Kidney (tissue), 13 donors: ENCODE measurements at regions not wholly inside any gene's neighbourhood (a gene's known extent, or its start where the extent isn't known, plus 50 kb on each side); places are given as distances from the start of the nearest gene placed in this dataset.

Source experiments
- DNase-seq, 5 donors: peaks; one replicate each; pipeline ENCODE4 v3.0.0-alpha.2; 2013 to 2020
- FAIRE-seq: peaks from 2 replicates; lab custom pipeline; 2012; peaks lifted over from hg19 to GRCh38; lab: Jason Lieb, UNC
- H3K27ac ChIP-seq, 2 donors: one replicate each; pipeline ENCODE4 v1.7.0; 2013; ENCODE audit warnings: low read depth in 2 of 2, low read length in 2 of 2, inconsistent platforms in 1 of 2
- H3K27me3 ChIP-seq: one replicate; pipeline ENCODE4 v1.7.1; 2013; ENCODE audit warnings: low read length, inconsistent platforms; ENCODE audit not compliant: control insufficient read depth, insufficient read depth
- H3K36me3 ChIP-seq, 3 donors: one replicate each; pipeline versions ENCODE4 v1.7.0 to v1.7.1; 2013; ENCODE audit warnings: low read length in 3 of 3, control low read depth in 1 of 3, inconsistent platforms in 1 of 3; ENCODE audit not compliant: insufficient read depth in 3 of 3, control insufficient read depth in 2 of 3
- H3K4me1 ChIP-seq, 3 donors: one replicate each; pipeline versions ENCODE4 v1.7.0 to v1.7.1; 2013; ENCODE audit warnings: low read length in 3 of 3, inconsistent platforms in 1 of 3, low read depth in 1 of 3; ENCODE audit not compliant: control insufficient read depth in 2 of 3, insufficient read depth in 2 of 3
- H3K4me3 ChIP-seq, 3 donors: one replicate each; pipeline versions ENCODE4 v1.7.0 to v1.8.1; 2013; ENCODE audit warnings: low read length in 3 of 3, control low read depth in 1 of 3, inconsistent platforms in 1 of 3
- H3K9ac ChIP-seq, 3 donors: one replicate each; pipeline versions ENCODE4 v1.7.0 to v1.7.1; 2013; ENCODE audit warnings: low read length in 3 of 3, control low read depth in 1 of 3, inconsistent platforms in 1 of 3
- H3K9me3 ChIP-seq, 3 donors: one replicate each; pipeline versions ENCODE4 v1.7.0 to v1.7.1; 2013; ENCODE audit warnings: low read length in 3 of 3, control low read depth in 1 of 3, inconsistent platforms in 1 of 3; ENCODE audit not compliant: control insufficient read depth in 2 of 3, insufficient read depth in 1 of 3
- CTCF ChIP-seq: IDR thresholded peaks from 3 replicates; pipeline ENCODE4 v1.5.1; 2012; ENCODE audit warnings: mild to moderate bottlenecking, moderate library complexity, borderline replicate concordance; ENCODE audit not compliant: insufficient read depth; ENCODE audit errors: extremely low read depth
- intact Hi-C: fragments of 100-400 bp; cut with DNase I; formaldehyde crosslinking; loops from one replicate; pipeline ENCODE4 v1.11.1; 2022
- donor health status: control.
- donor health status: control.
- donor health status: control.
- donor health status: control.
- donor health status: control.
- donor health status: DM: yes; HTN: yes; CAD: no.
- donor health status: Normal renal cell carcinoma (clear cell type).

GRCh38 chr2:217553679-217554078 lies 449.1 kb downstream of the TNS1 start:
- intact Hi-C loops: no loop called here
- DNase-seq (no peak), FAIRE-seq (no peak)
- Histone ChIP-seq H3K27me3 (no peaks in the 10 kb centered on the region), H3K27ac (no peak overlapping the region), H3K9ac (no peak overlapping the region), H3K4me1 (peaks cover 0 to 2% (median 0%) of the 10 kb centered on the region in 3 donors), H3K36me3 (no peaks in the 10 kb centered on the region), H3K4me3 (no peak overlapping the region), H3K9me3 (no peaks in the 10 kb centered on the region)
- TF ChIP-seq CTCF: no peak

DNA sequence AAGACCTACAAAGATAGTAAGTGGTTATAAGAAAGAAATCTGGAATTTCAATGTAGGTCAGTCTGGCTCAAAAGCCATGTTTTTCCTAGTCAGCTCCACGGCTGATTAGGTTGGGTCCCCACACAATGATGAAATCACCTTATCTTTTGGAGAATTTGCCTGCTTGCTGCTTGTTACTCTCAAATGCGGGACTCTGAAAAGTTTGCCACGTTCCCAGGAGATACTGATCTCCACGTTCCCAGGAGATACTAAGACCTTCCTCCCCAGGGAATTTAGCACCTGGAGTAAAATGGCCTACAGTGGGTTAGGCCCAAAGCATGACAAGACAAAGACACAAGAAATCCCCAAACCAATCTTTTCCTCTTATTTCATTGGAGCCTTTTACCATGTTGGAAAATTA lies 449.6 kb downstream of the TNS1 start:
- intact Hi-C loops: no loop called here
- DNase-seq (no peak), FAIRE-seq (no peak)
- no peak overlapping the region for H3K9ac ChIP-seq
- TF ChIP-seq CTCF: no peak
- H3K36me3 ChIP-seq: no peaks in the 10 kb centered on the region
- H3K9me3 ChIP-seq: no peaks in the 10 kb centered on the region
- H3K27ac ChIP-seq: no peak overlapping the region
- H3K4me3 ChIP-seq: no peak overlapping the region
- H3K4me1 ChIP-seq: peaks cover 0 to 2% (median 0%) of the 10 kb centered on the region in 3 donors
- H3K27me3 ChIP-seq: no peaks in the 10 kb centered on the region

DNA sequence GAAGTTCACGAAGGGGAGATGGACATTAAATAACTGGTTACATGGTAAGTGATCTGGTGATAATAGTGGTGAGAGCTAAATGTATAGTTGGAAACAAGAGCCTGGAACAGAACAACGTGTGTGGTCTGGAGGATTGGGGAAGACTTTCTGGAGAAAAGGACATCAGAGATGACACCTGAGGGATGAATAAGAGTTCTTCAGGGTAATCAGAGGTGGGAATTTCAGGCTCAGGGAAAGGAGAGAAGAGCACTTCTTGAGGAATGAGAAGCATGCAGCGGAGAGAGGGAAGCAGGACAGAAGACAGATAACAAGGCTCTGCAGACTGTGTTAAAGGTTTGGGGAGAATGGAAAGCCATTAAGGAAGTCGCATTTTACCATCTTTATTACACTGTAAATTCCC lies 450.7 kb downstream of the TNS1 start:
- no peak for FAIRE-seq
- peaks cover 0 to 2% (median 0%) of the 10 kb centered on the region in 3 donors for H3K4me1 ChIP-seq

More for the DNA sequence above, 450.7 kb downstream of the TNS1 start:
- Histone ChIP-seq H3K27me3 (no peaks in the 10 kb centered on the region), H3K36me3 (no peaks in the 10 kb centered on the region), H3K4me3 (no peak overlapping the region), H3K27ac (no peak overlapping the region), H3K9ac (no peak overlapping the region), H3K9me3 (no peaks in the 10 kb centered on the region)
- intact Hi-C loops: no loop called here
- DNase-seq: no peak
- TF ChIP-seq CTCF: no peak
